GM21576 (cell line): ENCODE measurements at regions not wholly inside any gene's neighbourhood (a gene's known extent, or its start where the extent isn't known, plus 50 kb on each side); places are given as distances from the start of the nearest gene placed in this dataset.

ENCODE experiments used
- ATAC-seq: cut with Tn5 transposase; IDR thresholded peaks from one replicate; pipeline ENCODE4 v1.9.1; 2021; ENCODE audit warnings: mild to moderate bottlenecking, moderate library complexity; ENCODE audit not compliant: unreplicated experiment

GRCh38 chr5:8943301-8943700 lies 602.6 kb downstream of the SEMA5A start:
- no peak for ATAC-seq

- no peak for ATAC-seq
Measured at GRCh38 chr5:8944005-8944404, 601.9 kb downstream of the SEMA5A start.

- no peak for ATAC-seq
Measured at GRCh38 chr5:8945972-8946371, 599.9 kb downstream of the SEMA5A start.

DNA sequence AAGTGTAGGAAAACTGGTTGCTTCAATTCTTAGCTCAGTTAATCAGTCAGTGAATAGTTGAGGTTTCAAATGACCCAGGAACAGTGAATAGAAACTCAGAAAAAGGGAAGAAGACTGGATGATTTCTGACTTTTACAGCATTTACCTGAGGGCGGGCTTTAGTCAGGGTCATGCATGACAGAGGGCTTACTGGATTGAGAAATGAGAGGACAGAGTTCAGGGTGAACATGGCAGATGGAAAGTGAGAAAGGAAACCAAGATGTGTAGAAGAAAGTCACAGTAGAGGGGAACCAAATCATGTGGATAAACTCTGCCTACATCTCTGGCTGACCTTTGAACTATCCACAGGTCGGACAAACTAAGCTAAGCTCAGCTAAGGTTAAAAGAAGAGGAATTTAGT lies 596.0 kb downstream of the SEMA5A start:
- peak; percentile 86 for ATAC-seq

- no peak for ATAC-seq
Measured at GRCh38 chr5:8952147-8952546, 593.7 kb downstream of the SEMA5A start.

GRCh38 chr5:8953016-8953415 lies 592.9 kb downstream of the SEMA5A start:
- no peak for ATAC-seq

DNA sequence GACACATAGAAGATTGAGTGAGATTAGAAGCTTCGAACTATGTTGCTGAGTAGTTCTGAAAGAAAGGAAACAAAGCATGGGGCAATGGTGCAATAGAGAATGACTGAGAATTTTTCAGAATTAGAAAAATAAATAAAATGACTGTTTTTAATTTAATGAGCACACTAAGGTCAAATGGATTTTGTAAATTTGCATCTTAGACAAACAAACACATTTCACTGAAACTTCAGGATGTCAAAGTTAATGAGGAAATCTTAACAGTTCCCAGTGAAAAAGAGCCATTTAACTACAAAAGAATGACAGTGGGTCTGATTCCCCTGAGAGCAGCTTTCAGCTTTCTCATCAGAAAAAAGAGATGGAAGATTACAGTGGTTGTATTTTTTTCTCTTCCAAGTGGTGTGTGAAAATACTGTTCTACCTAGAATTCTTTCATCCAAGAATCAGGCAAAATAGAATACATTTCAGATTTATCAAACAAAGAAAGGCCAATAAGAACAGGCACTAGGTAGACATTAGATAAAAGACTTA lies 591.9 kb downstream of the SEMA5A start:
- no peak for ATAC-seq

- no peak for ATAC-seq
Measured at GRCh38 chr5:8954801-8955200, 591.1 kb downstream of the SEMA5A start.

- ATAC-seq: no peak
Measured at GRCh38 chr5:8956659-8957058, 589.2 kb downstream of the SEMA5A start.

GRCh38 chr5:8958602-8959001 lies 587.3 kb downstream of the SEMA5A start:
- no peak for ATAC-seq

DNA sequence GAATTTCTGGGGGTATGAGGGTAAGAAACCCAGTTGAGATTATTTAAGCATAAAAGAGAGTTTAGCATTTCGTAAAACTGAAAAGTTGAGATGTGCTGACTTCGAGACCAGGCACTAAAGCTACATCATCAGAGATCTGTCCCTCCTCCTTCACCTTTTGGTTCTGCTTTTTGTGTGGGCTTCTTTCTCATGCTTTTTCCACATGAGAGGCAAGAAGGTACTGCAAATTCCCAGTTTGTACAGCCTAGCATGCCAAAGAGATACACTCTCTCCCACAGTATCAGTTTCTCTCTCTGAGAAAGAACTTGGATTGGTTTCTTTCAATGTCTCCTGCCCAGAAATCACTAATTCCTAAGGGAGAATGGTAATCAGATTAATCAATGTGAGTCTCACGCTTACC lies 584.7 kb downstream of the SEMA5A start:
- no peak for ATAC-seq

DNA sequence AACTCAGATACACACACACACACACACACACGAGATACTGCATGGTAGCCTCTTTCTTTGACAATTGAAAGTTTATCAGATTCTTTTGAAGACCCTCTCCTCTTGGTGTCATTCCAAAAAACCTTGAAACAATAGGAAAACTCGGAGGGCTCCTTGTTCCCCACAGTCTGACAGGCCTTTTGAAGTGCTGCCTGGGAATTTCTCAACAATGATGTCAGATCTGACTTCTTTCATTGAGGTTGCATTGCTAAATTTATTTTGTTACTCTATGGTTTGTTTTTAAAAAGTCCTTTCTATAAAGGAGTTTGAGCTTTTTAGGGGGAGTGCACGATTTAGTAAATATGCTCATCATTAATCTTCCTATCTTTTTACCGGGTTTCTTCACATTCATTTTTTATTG lies 583.9 kb downstream of the SEMA5A start:
- no peak for ATAC-seq

- no peak for ATAC-seq
Measured at GRCh38 chr5:8981016-8981415, 564.9 kb downstream of the SEMA5A start.

DNA sequence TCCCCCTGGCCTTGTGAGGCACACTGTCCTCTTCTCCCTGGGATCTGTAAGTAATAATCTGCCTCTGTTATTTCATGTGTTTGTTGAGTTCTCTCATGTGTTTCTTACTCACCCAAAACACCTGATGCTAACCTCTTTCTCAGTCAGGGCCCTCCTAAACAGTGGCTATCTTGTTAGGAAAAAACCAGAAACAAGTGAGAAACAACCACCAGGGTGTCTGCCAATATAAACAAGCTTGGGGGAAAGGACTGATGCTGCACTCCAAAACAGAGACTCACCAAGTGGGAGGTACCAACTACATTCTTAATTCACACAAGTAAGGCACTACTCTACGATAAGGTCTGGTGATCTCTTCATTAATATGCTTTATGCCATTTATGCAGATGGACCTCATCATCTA lies 564.4 kb downstream of the SEMA5A start:
- no peak for ATAC-seq

DNA sequence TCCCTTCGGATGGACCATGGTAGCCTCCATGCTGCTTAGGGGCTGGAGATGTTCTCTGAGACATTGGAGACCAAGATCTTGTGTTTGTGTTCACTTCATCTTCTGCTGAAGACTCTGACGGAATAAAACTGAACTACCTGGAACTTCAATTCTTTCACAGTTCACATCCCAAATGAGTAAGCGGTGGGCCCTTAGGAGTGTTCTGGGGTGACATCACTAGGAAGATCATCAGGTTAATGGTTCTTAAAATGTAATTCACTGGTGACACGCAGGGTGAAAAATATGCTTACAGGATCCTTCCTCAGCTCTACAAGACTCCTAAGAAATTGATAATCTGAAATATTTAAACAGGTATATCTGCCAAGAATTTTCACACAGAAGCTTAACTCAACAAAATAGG lies 561.5 kb downstream of the SEMA5A start:
- ATAC-seq: no peak
